IPS DF 6.9 (cell line): ENCODE measurements at regions not wholly inside any gene's neighbourhood (a gene's known extent, or its start where the extent isn't known, plus 50 kb on each side); places are given as distances from the start of the nearest gene placed in this dataset.

Source experiments
- DNase-seq: peaks from one replicate; pipeline ENCODE4 v3.0.0-alpha.2; 2013; ENCODE audit warnings: low read depth, low spot score
- H3K27ac ChIP-seq: one replicate; pipeline ENCODE4 v1.5.1; 2013; ENCODE audit warnings: low read length, control low read depth
- H3K27me3 ChIP-seq: 2 replicates; pipeline ENCODE4 v1.6.1; 2013; ENCODE audit warnings: mild to moderate bottlenecking, low read length; ENCODE audit not compliant: control insufficient read depth, insufficient read depth
- H3K36me3 ChIP-seq: 2 replicates; pipeline ENCODE4 v1.6.1; 2013; ENCODE audit warnings: low read length; ENCODE audit not compliant: control insufficient read depth, insufficient read depth
- H3K4me1 ChIP-seq: 2 replicates; pipeline ENCODE4 v1.6.1; 2013; ENCODE audit warnings: low read length; ENCODE audit not compliant: control insufficient read depth, insufficient read depth
- H3K4me3 ChIP-seq: 2 replicates; pipeline ENCODE4 v1.5.1; 2013; ENCODE audit warnings: mild to moderate bottlenecking, low read length
- H3K9me3 ChIP-seq: 2 replicates; pipeline ENCODE4 v1.6.1; 2013; ENCODE audit warnings: low read length, inconsistent platforms; ENCODE audit not compliant: control insufficient read depth, insufficient read depth
- WGBS: extraction: QIAGEN DNeasy Blood & Tissue Kit; methylation state at CpG from one replicate; pipeline ENCODE4 v1.1.7; 2013; ENCODE audit warnings: mixed read lengths, missing lambda C conversion rate; ENCODE audit not compliant: insufficient read length, insufficient coverage; 5-methylcytosine and 5-hydroxymethylcytosine counted together

GRCh38 chr14:27435923-27436670, 838.3 kb upstream of the NOVA1 start:
- DNase-seq = no peak
- H3K9me3 ChIP-seq = no peaks in the 10 kb centered on the region
- no peaks in the 10 kb centered on the region for H3K4me1 ChIP-seq
- no CpG with 5 or more reads among the region's 3 CpGs for WGBS
- H3K27me3 ChIP-seq = no peaks in the 10 kb centered on the region
- no peak overlapping the region for H3K4me3 ChIP-seq
- no peak overlapping the region for H3K27ac ChIP-seq
- no peaks in the 10 kb centered on the region for H3K36me3 ChIP-seq

- H3K4me3 ChIP-seq = no peak overlapping the region
- H3K36me3 ChIP-seq = no peaks in the 10 kb centered on the region
- H3K9me3 ChIP-seq = no peaks in the 10 kb centered on the region
- H3K27me3 ChIP-seq = no peaks in the 10 kb centered on the region
- DNase-seq = no peak
- no peak overlapping the region for H3K27ac ChIP-seq
- H3K4me1 ChIP-seq = no peaks in the 10 kb centered on the region; the same call in 1 of the 2 replicates
Measured at GRCh38 chr14:27484633-27485032, 886.8 kb upstream of the NOVA1 start.

DNA sequence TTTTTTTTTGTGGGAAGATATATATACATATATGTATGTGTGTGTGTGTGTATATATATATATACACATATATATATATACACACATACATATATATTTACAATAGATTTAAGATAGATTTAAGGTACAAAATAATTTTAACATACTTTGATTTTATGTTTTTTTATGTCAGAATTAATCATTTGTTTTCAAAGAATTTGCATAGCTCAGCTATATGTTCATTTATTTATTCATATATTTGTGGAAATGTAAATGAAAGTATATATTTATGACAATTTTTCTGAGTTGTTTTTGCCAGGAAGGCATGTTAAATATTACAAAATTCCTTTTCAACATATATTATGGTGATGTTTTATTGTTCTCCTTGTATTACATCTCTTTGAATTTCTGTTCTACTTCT, 887.4 kb upstream of the NOVA1 start:
- Histone ChIP-seq H3K4me3 (no peak overlapping the region), H3K27me3 (no peaks in the 10 kb centered on the region), H3K4me1 (no peaks in the 10 kb centered on the region; the same call in 1 of the 2 replicates), H3K9me3 (no peaks in the 10 kb centered on the region), H3K27ac (no peak overlapping the region), H3K36me3 (no peaks in the 10 kb centered on the region)
- DNase-seq = no peak

- Histone ChIP-seq H3K27ac (no peak overlapping the region), H3K4me1 (no peaks in the 10 kb centered on the region), H3K9me3 (no peaks in the 10 kb centered on the region), H3K36me3 (no peaks in the 10 kb centered on the region), H3K27me3 (no peaks in the 10 kb centered on the region), H3K4me3 (no peak overlapping the region)
- WGBS = no CpG with 5 or more reads among the region's 1 CpG
- DNase-seq = no peak
Measured at GRCh38 chr14:27506272-27506671, 908.4 kb upstream of the NOVA1 start.

GRCh38 chr14:27528328-27528727, 930.5 kb upstream of the NOVA1 start:
- Histone ChIP-seq H3K27ac (no peak overlapping the region), H3K4me3 (no peak overlapping the region), H3K27me3 (no peaks in the 10 kb centered on the region), H3K9me3 (no peaks in the 10 kb centered on the region), H3K36me3 (no peaks in the 10 kb centered on the region), H3K4me1 (no peaks in the 10 kb centered on the region)
- DNase-seq = peak; percentile 11
- WGBS = no CpG with 5 or more reads among the region's 1 CpG

DNA sequence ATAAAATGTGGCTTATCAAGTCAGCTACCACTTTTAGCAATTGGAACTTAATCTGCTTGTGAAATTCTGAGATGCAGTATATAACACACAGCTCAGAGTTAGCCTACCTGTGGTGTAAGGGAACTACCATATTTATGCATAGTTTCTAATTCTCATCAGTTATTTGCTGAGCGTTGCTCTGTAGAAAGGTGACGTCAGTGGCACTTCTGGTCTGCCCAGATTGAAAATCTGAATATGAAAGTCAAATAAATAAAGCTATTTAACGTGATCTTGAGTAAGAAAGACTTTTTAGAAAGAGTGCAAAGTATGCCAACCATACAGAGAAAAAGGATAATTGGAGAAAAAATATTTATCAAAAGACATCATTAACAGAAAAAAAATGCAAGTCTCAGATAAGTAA, 938.9 kb upstream of the NOVA1 start:
- no peaks in the 10 kb centered on the region for H3K9me3 ChIP-seq
- H3K4me1 ChIP-seq = no peaks in the 10 kb centered on the region
- no peaks in the 10 kb centered on the region for H3K27me3 ChIP-seq
- no peak overlapping the region for H3K4me3 ChIP-seq
- H3K36me3 ChIP-seq = no peaks in the 10 kb centered on the region
- no peak overlapping the region for H3K27ac ChIP-seq
- no CpG with 5 or more reads among the region's 3 CpGs for WGBS
- DNase-seq = no peak

DNA sequence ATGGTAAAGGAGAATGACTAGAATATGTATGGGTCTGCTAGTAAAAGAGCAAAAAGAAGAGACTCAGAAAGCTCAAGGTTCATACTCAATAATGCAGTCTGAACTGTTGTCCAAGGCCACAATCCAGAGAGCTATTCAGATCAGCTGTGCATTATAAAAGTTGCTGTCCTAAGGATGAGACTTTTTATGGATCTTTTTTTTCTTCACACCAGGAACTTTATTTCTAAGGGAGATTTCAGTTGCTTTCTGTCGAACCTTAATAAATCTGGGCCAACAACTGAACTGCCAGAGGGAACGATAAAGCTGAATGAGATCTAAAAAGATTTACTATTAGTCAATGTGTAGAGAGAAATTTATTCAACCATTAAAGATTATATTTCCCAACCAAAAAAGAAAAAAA, 948.3 kb upstream of the NOVA1 start:
- Histone ChIP-seq H3K9me3 (no peaks in the 10 kb centered on the region), H3K27ac (no peak overlapping the region), H3K4me3 (no peak overlapping the region), H3K36me3 (no peaks in the 10 kb centered on the region), H3K27me3 (no peaks in the 10 kb centered on the region), H3K4me1 (no peaks in the 10 kb centered on the region)
- DNase-seq = no peak
- no CpG with 5 or more reads among the region's 2 CpGs for WGBS

DNA sequence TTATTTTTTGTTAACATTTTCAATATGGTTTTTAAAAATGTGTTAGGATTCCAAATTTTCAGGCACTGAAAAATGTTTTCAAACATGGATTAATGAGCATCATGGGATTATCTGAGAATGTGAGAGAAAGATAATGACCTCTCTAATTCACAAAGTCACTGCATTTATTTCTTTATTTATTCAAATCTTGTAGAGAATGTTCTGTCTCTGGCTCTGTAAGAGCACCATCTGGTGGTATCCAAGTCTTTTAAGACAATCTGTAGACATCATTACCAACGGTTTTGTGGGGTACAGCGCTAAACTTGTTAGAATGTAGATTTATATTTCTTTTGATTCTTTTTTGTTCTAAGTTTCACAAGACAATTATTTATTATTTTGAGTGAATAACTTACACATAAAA, 956.0 kb upstream of the NOVA1 start:
- no peak overlapping the region for H3K4me3 ChIP-seq
- no peaks in the 10 kb centered on the region for H3K36me3 ChIP-seq
- no CpG with 5 or more reads among the region's 2 CpGs for WGBS
- no peaks in the 10 kb centered on the region for H3K27me3 ChIP-seq
- no peaks in the 10 kb centered on the region for H3K9me3 ChIP-seq
- no peak overlapping the region for H3K27ac ChIP-seq
- no peaks in the 10 kb centered on the region for H3K4me1 ChIP-seq
- peak; percentile 1 for DNase-seq

DNA sequence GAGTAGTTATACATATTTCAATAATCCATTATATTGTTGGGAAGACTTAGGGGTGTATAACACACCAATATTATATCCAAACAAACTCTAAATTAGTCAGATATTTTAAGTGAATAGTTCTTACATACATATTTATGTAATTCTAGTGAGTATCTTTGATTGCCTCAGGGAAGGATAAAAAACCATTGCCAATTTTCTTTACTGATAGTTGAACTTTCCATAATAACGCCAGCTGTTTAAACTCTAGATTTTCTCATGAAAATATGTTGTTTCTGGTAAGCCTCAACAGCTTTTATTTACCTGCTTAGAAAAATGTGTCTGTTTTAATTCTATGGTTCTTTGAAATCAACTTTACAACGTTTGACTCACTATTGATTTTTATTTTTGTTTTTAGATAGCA, 959.6 kb upstream of the NOVA1 start:
- WGBS = no CpG with 5 or more reads among the region's 2 CpGs
- Histone ChIP-seq H3K36me3 (no peaks in the 10 kb centered on the region), H3K9me3 (no peaks in the 10 kb centered on the region), H3K27me3 (no peaks in the 10 kb centered on the region), H3K4me3 (no peak overlapping the region), H3K27ac (no peak overlapping the region), H3K4me1 (no peaks in the 10 kb centered on the region)
- DNase-seq = no peak

GRCh38 chr14:27559848-27560247, 962.0 kb upstream of the NOVA1 start:
- no peak overlapping the region for H3K4me3 ChIP-seq
- H3K4me1 ChIP-seq = no peaks in the 10 kb centered on the region
- no peak overlapping the region for H3K27ac ChIP-seq
- H3K27me3 ChIP-seq = no peaks in the 10 kb centered on the region
- no peaks in the 10 kb centered on the region for H3K9me3 ChIP-seq
- H3K36me3 ChIP-seq = no peaks in the 10 kb centered on the region
- DNase-seq = no peak

GRCh38 chr14:27566843-27567382, 969.1 kb upstream of the NOVA1 start:
- whole genome bisulfite sequencing = no CpG with 5 or more reads among the region's 1 CpG
- H3K27me3 ChIP-seq = no peaks in the 10 kb centered on the region
- H3K9me3 ChIP-seq = no peaks in the 10 kb centered on the region
- no peak overlapping the region for H3K27ac ChIP-seq
- no peak for DNase-seq
- no peaks in the 10 kb centered on the region for H3K4me1 ChIP-seq
- no peaks in the 10 kb centered on the region for H3K36me3 ChIP-seq
- H3K4me3 ChIP-seq = no peak overlapping the region
